Stimulated activated CD4-positive, alpha-beta T cell treated with anti-CD3 and anti-CD28 coated beads, Interleukin-12 subunit alpha, Interleukin-12 subunit beta, amount 100 ng/mL, for 4 hours (primary cell): ENCODE measurements at regions not wholly inside any gene's neighbourhood (a gene's known extent, or its start where the extent isn't known, plus 50 kb on each side); places are given as distances from the start of the nearest gene placed in this dataset.
"Not testable (repeated sequence)": the region's sequence is repeated elsewhere in the genome, so short reads cannot be mapped to it uniquely, and the experiment has no call there.

Experiments
- DNase-seq: peaks from one replicate; pipeline ENCODE4 v3.0.0-alpha.2; 2020

- DNase-seq = not testable (repeated sequence)
Measured at GRCh38 chr16:32947336-32947735, 246.7 kb upstream of the TP53TG3C start.

GRCh38 chr16:32946041-32946560, 247.9 kb upstream of the TP53TG3C start:
- not testable (repeated sequence) for DNase-seq

- DNase-seq = not testable (repeated sequence)
Measured at GRCh38 chr16:32945311-32945710, 248.7 kb upstream of the TP53TG3C start.

GRCh38 chr16:32939845-32940244, 254.2 kb upstream of the TP53TG3C start:
- not testable (repeated sequence) for DNase-seq

GRCh38 chr16:32937929-32938328, 256.1 kb upstream of the TP53TG3C start:
- DNase-seq = not testable (repeated sequence)

GRCh38 chr16:32932240-32933040, 256.5 kb upstream of the TP53TG3 start:
- not testable (repeated sequence) for DNase-seq

GRCh38 chr16:32925192-32925591, 249.2 kb upstream of the TP53TG3 start:
- DNase-seq = not testable (repeated sequence)

- DNase-seq = not testable (repeated sequence)
Measured at GRCh38 chr16:32922578-32922977, 246.6 kb upstream of the TP53TG3 start.

- not testable (repeated sequence) for DNase-seq
Measured at GRCh38 chr16:32915346-32915745, 239.4 kb upstream of the TP53TG3 start.

GRCh38 chr16:32897782-32898181, 221.8 kb upstream of the TP53TG3 start:
- peak; percentile 20 for DNase-seq

GRCh38 chr16:32885392-32885791, 209.4 kb upstream of the TP53TG3 start:
- not testable (repeated sequence) for DNase-seq

- DNase-seq = not testable (repeated sequence)
Measured at GRCh38 chr16:32884556-32884955, 208.6 kb upstream of the TP53TG3 start.

- DNase-seq = not testable (repeated sequence)
Measured at GRCh38 chr16:32882328-32882857, 206.4 kb upstream of the TP53TG3 start.

GRCh38 chr16:32881631-32882030, 205.7 kb upstream of the TP53TG3 start:
- not testable (repeated sequence) for DNase-seq

GRCh38 chr16:32880009-32880408, 204.0 kb upstream of the TP53TG3 start:
- not testable (repeated sequence) for DNase-seq

- not testable (repeated sequence) for DNase-seq
Measured at GRCh38 chr16:32876718-32877117, 200.8 kb upstream of the TP53TG3 start.

- DNase-seq = not testable (repeated sequence)
Measured at GRCh38 chr16:32873783-32874182, 197.8 kb upstream of the TP53TG3 start.

- DNase-seq = not testable (repeated sequence)
Measured at GRCh38 chr16:32873120-32873519, 197.2 kb upstream of the TP53TG3 start.

- DNase-seq = not testable (repeated sequence)
Measured at GRCh38 chr16:32870628-32871027, 194.7 kb upstream of the TP53TG3 start.

- not testable (repeated sequence) for DNase-seq
Measured at GRCh38 chr16:32868334-32868733, 192.4 kb upstream of the TP53TG3 start.

GRCh38 chr16:32865284-32865683, 189.3 kb upstream of the TP53TG3 start:
- DNase-seq = not testable (repeated sequence)

- DNase-seq = not testable (repeated sequence)
Measured at GRCh38 chr16:32861476-32862201, 185.7 kb upstream of the TP53TG3 start.

GRCh38 chr16:32847379-32847778, 171.4 kb upstream of the TP53TG3 start:
- not testable (repeated sequence) for DNase-seq
